ENCODE measurements at regions not wholly inside any gene's neighbourhood (a gene's known extent, or its start where the extent isn't known, plus 50 kb on each side); places are given as distances from the start of the nearest gene placed in this dataset.

DNA sequence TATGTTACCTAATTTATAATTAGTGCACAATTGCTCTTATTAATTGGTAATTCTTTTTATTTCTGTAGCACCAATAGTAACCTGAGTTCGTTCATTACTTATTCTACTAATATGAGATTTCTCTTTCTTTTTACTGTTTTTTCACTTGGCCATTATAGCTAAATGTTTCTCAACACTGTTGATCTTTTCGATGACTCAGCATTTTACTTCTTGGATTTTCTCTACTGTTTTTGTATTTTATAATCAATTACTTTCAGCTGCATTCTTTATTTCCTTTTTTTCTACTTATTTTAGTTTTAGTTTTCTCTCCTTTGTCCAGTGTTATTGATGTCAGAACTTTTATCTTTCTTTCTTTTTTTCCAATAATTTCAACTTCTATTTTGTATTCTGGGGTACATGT lies 589.4 kb upstream of the SOX11 start:
- DNase-seq, result no peak

GRCh38 chr2:5111581-5111980 lies 580.6 kb upstream of the SOX11 start:
- no peak for DNase-seq

DNA sequence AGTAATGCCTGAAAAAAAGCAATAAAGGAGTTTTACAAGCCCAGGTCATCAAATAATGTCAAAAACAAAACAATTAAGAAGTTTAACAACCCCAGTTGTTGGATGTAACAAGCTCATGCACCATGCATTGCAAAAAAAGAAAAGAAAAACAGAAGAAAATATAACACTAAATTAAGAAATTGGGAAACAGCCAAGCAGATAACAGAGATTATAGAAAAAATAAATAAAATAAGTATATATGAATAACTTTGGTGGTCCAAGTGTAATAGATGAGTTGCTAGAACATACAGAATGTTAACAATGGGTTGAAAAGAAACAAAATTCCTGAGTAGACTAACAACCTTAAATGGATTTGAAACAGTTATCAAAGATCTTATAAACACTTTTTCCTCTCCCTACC lies 573.1 kb upstream of the SOX11 start:
- DNase-seq, result no peak

- no peak for DNase-seq
These were observed 571.1 kb upstream of the SOX11 start for GRCh38 chr2:5121121-5121520.

- DNase-seq, result no peak
These were observed 570.5 kb upstream of the SOX11 start for GRCh38 chr2:5121642-5122041.

DNA sequence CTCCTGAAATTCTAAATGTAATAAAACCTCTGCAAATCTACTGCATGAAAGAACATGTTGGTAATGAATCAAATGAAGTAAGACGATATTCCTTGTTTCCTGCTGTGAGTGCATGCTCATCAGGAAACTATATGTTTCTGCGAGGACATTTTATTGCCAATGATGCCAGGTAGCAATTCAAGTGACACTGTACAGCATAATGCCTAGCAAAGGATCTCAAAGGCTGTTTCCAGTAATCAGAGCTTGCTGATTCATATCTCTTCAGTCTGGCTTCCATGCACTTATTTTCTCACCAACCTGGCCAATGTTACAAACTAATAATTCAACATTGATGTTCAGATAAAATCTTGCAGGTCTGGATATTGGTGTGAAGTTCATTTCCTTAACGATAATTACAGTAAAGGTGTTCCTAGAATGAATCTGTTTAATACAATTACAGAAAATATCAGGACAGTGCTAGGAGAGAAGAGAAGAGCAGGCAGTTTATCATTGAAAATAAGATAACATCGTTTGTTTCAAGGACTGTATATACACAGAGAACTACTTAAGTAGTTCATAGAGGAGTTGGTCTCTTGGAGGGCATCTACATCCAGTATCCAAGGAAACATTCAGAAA lies 568.5 kb upstream of the SOX11 start:
- DNase-seq, result no peak

DNA sequence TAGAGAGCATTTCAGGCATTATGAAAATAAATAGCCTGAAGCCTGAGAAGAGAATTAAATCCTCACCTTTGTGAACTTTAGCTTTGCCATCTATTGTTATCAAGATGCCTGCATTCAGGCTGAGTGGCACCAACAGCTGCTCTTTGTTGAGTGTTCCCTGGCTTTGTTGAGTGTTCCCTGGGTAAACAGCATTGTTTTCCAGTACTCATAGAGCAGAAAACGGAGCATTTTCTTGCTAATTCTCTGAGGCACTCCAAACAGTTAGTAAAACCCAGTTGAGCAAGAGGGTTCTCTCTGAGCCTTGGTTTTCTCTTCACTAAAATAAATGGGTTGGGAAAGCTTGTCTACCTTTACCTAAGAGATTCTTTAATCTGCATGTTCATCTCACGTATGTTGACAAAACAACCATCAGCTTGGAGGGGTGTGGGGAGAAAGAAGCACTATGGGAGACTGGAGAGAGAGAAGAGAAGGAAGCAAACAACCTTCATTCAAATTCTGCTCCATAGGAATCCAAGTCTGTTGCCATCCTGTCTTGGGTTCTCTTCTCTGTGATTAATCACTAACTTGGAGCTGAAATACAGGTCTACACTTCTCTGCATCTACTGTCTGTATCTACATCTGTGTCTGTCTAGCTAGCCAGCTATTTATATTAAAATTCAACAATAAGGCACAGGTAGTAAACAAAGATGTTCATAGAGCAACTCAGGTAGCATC lies 567.0 kb upstream of the SOX11 start:
- DNase-seq, result no peak

DNA sequence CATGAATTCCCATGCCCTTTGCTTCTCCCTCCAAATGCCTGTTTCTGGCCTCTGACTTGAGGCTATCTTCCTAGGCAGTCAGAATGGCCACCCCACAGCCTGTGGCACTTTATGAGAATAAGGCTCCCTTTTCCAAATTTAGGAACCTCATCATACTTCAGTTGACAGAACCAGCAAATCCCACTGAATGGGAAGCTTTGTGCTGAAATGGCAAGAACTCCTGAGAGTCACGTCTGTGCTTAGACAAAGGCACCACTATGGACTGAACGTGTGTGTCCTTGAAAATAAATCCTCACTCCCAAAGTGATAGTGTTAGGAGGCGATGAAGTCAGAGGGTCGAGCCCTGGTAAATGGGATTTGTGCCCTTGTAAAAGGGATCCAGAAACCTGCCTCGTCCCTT lies 559.9 kb upstream of the SOX11 start:
- no peak for DNase-seq

DNA sequence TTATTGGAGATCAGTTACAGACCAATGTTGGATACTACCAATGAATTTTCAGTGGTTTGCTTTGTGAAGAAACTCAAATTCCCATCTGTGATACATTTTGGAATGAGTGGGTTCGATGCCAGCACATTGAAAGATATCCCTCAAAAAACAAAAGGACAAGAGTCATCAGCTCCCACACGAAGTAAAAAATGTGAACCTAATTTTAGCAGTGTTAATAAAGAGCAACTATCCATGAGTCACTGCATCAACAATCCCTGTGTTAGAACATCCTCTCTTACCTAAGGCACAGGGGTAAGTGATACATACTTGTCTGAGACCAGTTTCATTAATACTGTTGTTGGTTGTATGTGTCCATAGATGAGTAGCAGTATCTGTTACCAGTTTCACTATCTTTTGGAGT lies 551.8 kb upstream of the SOX11 start:
- no peak for DNase-seq

DNA sequence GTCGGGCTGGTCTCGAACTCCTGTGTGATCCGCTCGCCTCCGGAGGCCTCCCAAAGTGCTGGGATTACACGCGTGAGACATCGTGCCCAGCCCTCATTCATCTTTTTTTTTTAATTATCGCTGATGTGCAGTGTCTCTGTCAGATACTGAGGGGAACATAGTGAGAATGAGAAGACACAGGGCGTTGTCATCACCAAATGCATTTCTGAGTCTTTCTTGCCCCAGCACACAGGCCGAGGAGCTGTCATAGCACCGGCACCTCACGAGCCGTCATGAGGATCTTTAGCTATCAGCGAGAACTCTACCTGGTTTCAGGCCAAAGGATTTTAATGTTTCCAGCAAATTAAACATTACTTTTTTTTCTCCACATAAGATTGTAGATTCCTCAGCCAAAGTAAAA lies 548.0 kb upstream of the SOX11 start:
- DNase-seq, result no peak

DNA sequence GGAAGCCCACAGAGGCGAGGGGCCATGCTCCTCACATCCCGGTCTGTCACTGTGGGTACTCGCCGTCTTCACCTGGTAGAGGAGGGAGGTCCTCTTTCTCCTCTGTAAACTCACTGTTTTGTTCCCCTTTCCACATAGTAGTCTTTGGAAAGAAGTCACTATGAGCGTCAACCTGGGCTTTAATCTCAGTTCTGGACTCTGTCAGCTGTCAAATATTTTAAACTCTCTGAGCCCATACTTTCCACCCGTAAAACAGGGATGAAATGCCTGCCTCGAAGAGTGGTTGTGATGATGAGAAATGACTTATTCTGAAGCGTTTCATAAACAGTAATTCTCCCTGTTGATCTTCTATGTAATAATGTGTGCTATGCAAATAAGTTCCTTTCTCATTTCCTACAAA lies 547.1 kb upstream of the SOX11 start:
- no peak for DNase-seq

GRCh38 chr2:5145801-5146200 lies 546.4 kb upstream of the SOX11 start:
- no peak for DNase-seq

DNA sequence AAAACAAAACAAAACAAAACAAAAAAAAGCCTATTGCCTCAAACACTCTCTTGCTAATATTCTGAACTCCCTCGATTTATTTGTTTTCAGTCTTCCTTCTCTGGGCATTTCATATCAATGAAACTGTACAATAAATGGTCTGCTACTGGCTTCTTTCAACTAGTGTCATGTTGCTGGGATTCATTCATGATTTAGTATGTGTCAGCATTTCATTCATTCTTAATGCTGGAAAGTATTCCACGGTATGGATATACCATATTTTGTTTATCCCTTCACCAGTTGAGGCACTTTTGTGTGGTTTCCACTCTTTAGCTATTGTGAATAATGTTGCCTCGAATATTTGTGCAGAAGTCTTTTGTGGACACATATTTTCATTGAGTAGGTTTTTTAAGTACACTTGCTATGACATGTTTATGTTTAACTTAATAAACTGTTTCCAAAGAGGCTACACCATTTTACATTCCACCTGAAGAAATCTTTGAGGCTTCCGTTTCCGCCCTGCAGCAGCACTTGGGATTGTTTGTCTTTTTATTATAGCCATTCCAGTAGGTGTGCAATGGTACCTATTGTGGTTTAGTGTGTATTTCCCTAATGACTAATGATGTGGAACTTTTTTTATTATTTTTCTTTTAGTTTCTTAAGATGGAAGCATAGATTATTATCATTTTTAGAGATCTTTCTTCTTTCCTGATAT lies 543.6 kb upstream of the SOX11 start:
- no peak for DNase-seq

- no peak for DNase-seq
These were observed 541.3 kb upstream of the SOX11 start for GRCh38 chr2:5150871-5151270.

- DNase-seq, result no peak
These were observed 527.2 kb upstream of the SOX11 start for GRCh38 chr2:5164776-5165525.

DNA sequence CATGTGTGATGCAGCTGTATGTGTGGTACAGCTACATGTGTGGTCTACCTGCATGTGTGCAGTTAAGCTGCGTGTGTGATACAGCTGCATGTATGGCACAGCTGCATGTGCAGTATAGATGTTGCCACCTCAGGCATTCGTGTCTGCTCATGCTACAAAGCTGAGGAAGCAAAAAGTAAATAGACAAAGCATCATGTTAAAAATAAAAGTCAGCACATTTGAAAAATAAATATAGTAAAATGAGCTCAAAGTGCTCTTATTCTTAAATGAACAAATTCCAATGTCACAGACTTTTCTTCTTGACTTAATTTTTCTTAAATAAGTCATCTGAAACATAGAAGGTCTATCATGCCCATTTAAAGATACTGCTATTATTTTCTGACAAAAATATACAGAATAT lies 519.3 kb upstream of the SOX11 start:
- DNase-seq, result no peak

DNA sequence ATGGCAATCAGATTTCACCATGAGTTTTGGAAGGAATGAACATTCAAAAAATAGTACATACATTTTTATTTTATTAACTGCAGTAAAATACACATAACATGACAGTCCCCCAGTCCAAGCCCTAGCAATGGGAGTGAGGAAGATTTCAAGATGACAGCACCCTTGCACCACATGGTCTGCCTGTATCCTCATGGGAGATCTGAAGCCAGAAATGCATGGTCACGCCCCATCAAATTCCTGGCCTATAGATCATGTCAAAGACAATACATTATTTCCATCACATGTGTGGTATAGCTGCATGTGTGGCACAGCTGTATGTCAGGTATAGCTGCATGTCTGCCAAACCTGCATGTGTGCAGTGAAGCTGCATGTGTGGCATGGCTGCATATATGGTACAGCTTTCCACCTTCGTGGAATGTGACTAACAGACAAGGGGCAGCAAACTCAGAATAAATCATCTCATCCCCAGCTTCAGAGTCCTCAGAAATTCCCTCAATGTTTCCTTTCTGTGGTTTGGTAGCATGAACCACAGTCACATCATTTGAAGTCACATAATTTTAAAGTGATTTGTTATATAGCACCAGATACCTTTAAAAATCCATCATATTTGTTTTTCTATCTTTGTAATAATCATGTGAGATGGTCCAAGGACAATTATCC lies 518.2 kb upstream of the SOX11 start:
- DNase-seq, result no peak

DNA sequence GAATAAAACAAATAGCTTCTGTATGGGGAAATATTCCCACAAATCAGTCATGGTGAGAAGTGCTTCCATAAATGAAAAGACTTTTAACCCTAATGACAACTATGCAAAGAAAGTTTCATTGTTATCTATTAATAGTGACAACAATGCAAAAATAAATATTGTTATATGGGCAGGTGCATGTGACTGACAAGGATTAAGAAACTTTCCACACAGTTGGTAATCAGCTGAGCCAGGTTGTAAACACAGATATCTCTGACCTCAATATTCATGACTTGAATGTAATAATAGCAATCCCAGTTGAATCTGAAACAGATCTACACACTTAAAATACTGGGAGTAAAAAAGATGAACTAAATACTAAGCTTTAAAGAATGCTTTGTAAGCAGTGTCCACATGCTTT lies 517.0 kb upstream of the SOX11 start:
- DNase-seq, result no peak

DNA sequence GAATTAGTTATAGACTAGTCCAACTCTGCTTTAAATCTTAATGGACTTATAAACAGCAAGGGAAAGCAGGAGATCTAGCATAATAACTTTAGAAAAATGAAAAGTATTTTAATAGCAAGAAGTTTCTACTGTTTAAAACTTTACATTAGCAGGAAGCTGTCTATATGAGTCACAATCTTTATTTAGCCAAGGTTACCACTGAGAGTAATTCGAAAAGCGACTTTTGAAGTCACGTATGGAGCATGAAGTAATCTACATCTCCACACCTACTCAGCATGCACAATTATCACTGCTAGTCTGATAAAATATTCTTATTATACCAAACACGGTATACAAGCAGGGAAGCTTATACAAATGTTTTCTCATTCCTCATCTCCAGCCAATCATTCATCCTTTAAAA lies 515.4 kb upstream of the SOX11 start:
- no peak for DNase-seq

DNA sequence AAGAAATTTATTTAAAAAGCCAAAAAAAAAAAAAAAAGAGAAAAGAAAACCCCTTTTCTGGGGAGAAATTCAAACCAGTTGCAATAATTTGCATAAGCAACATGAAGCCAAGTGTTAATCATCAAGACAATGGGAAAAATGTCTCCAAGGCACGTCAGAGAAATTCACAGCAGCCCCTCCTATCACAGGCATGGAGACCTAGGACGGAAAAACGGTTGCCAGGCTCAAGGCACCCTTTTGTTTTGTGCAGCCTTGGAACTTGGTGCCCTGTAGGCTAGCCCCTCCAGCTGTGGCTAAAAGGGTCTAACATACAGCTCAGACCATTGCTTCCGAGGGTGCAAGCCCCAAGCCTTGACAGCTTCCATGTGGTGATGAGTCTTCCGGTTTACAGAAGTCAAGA lies 509.2 kb upstream of the SOX11 start:
- DNase-seq, result no peak

DNA sequence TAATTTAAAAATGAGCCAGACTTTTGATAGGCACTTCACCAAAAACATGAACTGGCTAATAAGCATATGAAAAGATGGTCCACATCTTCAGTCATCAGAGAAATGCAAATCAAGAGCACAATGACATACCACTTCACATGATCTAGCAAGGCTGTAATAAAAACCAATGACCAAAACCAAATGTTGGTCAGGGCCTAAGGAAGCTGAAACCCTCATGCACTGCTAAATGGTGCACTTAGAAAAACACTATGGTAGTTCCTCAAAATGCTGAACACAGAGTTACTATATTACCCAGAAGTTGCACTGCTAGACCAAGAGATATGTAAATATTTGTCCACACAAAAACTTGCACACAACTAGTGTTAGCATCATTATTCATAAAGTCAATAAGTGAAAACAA lies 504.9 kb upstream of the SOX11 start:
- DNase-seq, result no peak

DNA sequence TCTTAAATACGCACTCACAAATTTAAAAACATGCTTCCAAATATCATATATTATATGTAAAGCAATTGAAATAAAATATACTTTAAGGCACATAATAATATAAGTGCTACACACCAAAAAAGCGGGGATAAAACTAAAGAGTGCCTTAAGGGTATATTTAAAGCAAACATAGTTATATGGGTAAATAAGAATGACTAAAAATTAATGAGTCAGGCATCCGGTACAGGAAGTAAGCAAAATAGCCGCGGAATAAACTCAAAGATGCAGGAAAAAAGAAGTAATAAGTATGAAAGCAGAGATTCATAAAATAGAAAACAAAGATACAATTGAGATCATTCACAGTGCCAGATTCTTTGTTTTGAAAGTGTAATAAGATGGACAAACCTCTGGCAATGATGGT lies 503.5 kb upstream of the SOX11 start:
- DNase-seq, result no peak

GRCh38 chr2:5190023-5190422 lies 502.2 kb upstream of the SOX11 start:
- no peak for DNase-seq

Data from stimulated activated CD4-positive, alpha-beta T cell treated with anti-CD3 and anti-CD28 coated beads, Interleukin-2, amount 100 ng/mL, for 48 hours (primary cell).